Occipital lobe (tissue), 1 donor: ENCODE measurements at regions not wholly inside any gene's neighbourhood (a gene's known extent, or its start where the extent isn't known, plus 50 kb on each side); places are given as distances from the start of the nearest gene placed in this dataset.
"Not testable (repeated sequence)": the region's sequence is repeated elsewhere in the genome, so short reads cannot be mapped to it uniquely, and the experiment has no call there.

Experiments
- DNase-seq: peaks from one replicate; lab custom pipeline; 2025; lab: John Stamatoyannopoulos, UW

DNA sequence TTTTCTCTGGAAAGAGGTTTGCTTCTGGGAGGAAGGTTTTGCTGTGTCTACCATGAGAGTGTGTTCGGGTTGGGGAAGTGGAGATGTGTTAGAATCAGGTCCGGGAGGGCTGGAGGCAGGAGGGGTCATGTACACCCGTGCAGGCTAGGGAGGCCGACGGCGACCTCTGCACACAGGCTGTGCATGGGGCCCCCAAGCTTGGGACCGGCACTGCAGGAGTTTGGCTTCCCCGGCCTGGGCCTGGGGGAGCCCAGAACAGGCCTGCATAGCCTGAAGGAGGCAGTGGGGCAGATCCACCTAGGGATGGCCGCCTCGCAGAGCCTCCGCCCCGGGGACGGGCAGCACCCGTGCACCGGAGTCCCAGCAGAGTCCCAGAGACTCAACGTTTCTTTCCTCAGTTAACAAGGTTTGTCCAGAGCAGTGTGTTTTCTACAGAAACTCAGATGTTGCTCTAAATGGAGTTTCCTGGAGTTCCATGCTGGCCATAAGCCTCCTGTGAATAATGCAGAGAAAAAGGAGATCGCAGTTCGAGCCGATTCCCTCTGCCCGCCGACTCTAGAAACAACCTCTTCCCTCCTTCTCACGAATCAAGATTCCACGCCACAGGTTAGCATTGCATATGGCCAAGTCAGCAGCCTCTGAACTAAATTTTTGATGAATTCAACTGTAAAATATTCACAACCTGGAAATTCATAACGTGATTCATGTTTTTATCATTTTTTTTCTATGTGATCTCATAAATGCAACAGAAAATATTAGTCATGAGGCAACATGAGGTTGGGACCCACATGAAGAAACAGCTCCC, 427.3 kb downstream of the BRD1 start:
- DNase-seq: no peak

GRCh38 chr22:49398646-49399045, 429.0 kb downstream of the BRD1 start:
- DNase-seq: no peak

GRCh38 chr22:49398115-49398514, 429.6 kb downstream of the BRD1 start:
- DNase-seq: no peak

DNA sequence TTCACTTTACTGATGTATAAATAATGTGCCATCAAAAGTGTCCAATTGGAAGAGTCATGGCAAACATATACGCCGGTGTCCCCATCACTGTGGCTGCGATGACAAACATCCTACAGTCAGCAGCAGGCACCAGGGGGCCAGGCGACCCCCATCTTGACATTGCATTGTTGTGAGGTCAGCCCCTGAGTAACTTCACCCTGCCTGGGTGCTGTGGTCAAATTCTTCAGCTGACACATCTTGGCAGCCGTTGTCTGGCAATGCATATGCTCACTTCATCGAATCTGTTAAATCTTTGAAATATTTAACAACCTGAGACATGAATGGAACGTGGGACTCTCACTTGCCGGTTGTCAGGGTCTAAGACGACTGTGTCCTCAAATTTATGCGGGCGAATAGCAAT, 430.9 kb downstream of the BRD1 start:
- DNase-seq: no peak

DNA sequence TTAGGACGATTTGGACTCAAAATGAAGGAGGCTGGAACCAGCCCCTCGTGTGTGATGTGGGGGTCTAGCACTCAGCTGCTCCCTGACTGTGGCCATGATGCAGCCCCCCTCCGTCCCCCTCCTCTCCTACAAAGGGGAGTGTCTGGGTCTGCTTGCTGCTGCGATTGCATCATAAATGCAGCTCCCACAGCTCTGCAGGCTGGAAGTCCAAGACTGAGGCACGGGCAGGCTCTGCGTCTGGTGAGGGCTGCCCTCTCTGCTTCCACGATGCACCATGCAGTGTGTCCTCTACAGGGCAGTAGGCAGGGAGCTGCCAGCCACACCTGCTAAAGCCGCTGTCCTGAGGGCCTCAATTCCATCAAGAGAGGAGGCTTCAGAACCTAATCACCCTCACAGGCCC, 432.1 kb downstream of the BRD1 start:
- no peak for DNase-seq

GRCh38 chr22:49395062-49395461, 432.6 kb downstream of the BRD1 start:
- not testable (repeated sequence) for DNase-seq

DNA sequence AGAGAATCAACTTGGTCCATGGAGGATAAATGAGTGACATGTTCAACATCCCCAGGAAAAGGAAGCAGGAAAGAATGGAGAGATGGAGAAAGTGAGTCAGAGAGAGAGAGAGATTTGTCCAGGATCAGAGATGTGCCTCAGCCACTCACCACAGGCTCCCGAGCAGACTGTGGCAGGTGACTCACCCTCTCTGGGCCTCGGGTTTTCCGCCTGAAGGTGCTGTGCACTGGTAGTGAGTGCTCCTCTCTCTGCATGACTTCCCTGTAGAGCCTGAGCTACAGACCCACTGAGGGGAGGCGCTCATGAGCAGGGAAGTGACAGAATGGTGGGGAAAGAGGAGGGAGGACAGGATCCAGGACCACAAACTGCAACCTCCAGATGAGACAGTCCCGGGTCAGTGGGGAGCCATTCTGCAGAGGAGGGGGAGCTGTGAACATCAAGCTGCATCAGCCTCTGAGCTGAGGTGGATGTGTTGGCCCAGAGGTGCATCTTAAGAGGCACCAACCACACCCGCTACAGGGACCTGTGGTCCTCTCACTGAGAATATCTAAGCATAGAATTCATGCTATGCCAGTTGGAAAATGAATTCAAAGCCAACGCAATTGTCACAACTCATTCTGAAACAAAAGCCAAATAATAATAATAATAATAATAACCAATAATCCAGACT, 433.4 kb downstream of the BRD1 start:
- DNase-seq: no peak

DNA sequence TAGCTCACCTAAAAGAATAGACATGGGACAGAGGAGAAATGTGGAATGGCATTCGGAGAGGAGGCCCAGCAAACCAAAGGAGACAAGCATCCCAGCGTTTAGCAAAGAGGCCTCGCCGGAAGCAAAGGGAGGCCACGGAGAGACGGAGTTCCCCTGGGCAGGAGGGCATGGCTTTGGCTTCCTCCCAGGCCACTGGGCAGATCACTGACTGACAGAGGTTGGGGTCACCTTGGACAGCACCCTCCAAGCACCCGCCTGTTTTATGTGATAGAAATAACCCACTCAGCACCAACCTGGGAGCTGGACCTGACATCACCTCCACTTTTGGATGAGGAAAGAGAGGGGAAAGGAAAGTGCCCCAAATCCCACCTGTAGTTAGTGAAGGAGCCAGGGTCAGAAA, 434.1 kb downstream of the BRD1 start:
- DNase-seq: no peak

GRCh38 chr22:49392841-49393510, 434.7 kb downstream of the BRD1 start:
- no peak for DNase-seq

GRCh38 chr22:49392247-49392646, 435.4 kb downstream of the BRD1 start:
- DNase-seq: no peak

DNA sequence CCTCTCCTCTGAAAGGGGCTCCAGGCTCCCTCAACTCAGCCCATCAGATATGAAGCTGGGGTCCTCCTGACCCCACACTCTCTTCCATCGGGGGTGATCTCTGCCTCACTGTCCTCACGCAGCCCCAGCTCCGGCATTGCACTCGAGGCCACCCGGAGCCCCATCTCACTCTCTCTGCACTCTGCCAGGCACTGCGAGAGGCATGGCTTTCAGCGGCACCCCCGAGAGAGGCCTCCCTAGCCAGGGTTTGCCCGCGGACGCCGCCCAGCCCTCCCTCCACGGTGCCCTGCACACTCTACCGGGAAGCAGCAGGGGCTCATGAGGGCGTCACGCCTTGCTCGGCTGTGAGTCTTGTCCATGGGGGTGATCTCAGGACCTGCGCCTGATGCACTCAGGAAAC, 436.2 kb downstream of the BRD1 start:
- no peak for DNase-seq

- no peak for DNase-seq
These were observed 436.7 kb downstream of the BRD1 start for GRCh38 chr22:49390954-49391353.

- DNase-seq: not testable (repeated sequence)
These were observed 443.8 kb downstream of the BRD1 start for GRCh38 chr22:49383909-49384308.

GRCh38 chr22:49382451-49382735, 445.3 kb downstream of the BRD1 start:
- no peak for DNase-seq

DNA sequence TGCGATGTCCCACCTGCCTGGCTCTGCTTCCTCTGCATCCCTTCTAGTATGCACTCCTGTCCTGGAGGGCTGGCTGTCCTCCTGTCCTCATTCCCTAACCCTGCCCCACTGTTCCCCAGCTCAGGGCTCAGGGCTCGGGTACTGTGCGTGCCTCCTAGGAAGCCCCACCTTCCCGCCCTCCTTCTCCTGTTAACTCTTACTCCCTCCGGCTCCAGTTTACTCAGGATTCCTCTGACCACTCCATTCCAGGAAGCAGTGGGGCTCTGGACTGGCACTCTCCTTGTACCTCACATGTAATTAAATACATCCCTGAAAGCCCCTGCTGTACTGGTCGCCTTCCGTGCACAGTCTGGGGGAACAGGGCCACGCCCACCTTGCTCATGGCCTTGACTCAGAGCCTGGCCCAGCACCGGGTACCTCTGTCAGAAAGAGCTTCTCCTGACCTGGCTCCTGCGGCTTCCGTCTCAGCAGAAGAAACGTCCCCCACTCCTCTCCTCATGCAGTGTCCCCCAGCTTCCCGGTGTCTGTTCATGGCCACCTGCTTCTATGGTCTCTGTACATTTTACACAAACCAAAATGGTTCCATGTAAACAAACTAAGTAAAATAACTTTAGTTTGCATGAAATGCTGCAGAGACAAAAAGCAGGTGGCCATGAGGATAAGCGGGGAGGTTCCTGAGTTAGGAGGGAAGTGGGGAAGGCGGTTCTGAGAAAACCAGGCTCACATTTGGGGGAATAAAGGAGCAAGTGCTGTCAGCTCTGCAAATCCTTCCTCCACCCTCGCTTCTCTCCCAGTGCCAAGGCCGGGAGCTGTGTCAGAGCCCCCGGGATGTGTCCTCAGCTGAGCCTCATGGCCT, 445.9 kb downstream of the BRD1 start:
- DNase-seq: no peak

- no peak for DNase-seq
These were observed 446.9 kb downstream of the BRD1 start for GRCh38 chr22:49380828-49381114.

DNA sequence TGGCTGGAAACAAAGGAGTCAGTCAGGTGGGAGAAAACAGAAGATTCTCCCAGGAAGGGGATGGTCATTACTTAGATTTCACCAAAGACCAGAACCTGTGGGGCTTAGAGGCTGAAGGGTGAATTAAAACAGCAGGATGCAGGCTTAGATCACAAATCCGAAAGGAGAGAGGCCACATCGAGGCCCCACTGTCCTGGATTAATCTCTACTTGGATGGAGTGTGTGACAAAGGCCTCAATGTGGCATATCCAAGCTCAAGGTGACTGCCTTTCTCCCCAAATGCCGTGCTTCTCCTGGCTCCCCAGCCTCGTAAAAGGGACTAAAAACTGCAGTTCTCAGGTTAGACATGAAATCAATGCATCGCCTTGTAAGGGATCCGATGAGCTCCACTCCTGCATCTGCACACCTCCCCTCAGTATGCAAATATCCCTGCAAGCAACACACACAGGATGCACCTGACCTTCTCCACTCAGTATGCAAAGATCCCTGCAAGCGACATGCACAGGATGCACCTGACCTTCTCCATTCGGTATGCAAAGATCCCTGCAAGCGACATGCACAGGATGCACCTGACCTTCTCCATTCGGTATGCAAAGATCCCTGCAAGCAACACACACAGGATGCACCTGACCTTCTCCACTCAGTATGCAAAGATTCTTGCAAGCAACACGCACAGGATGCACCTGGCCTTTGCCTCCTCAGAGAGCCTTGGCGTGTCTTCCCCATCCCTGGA, 447.4 kb downstream of the BRD1 start:
- DNase-seq: no peak

DNA sequence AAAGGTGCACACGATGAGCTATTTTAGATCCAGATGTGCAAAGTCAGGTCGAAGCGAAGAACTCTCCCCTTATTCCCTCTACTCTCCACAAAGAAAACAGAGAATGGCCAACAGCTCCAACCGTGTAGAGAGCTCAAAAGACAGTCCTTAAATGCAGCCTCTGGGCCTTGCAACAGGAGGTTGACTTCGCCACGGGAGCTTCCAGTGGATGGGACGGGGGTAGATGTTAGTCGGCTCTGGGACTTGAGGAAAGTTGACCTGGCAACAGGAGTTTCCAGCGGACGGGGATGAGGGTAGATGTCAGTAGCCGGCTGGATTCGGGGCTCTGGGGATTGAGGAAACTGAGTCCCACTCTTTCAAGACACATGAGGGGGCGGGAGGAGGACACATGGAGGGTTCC, 450.4 kb downstream of the BRD1 start:
- DNase-seq: no peak

DNA sequence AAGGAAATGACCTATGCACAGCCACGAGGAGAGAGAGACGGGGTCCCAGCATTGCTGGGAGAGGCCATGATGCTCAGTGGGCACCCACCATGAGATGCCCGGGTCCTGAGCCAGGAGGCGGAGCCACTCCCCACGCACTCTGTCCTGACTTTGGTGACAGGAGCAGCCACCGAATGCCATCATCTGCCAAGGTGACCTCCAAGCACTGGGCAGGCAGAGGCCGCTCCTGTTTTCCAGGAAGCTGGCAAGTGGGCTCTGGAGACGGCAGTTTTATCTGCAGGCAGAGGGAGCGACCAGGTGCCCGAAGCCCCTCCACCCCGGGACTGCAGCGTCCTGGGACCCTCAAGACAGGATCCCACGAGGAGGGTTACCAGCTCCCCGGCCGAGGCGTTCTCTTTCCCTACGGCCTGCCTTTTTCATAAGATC, 453.9 kb downstream of the BRD1 start:
- DNase-seq: no peak

- no peak for DNase-seq
These were observed 454.4 kb downstream of the BRD1 start for GRCh38 chr22:49373289-49373666.

DNA sequence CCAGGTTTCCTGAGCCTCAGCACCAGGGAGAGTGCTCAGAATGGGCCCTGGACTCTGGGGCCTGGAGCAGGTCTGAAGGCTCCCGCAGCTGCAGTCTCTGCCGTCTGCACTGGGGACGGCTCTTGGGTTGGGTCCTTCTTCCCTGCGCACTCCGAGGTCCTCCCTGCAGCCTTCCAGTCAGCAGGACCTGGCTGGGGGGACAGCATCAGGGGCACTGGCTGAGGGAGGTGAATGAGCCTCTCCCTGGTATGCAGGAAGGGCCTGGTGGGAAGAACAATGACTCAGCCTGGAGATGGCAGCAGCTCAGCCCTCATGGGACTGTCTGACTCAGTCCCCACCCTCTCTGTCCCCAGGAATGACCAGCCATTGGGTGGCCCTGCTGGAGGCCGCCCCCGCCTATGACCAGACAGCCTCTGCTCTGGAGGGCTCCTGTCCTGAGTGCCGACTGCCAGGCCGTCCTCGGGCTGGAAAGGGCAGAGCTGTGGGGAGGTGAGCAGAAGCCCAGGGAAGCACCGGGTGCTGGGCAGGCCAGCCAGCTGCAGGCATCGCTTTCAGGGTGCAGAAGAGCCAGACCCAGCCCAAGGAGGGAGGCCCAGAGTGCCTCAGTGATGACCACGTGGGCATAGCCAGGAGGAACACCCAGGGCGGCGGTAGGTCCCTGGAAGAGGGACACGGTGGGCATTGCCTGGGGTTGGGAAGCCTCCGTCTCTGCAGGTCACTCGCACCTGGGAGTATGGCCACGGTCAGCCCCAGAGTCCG, 455.0 kb downstream of the BRD1 start:
- peak; percentile 22 for DNase-seq
